Middle frontal gyrus (tissue), 1 donor: ENCODE measurements at regions not wholly inside any gene's neighbourhood (a gene's known extent, or its start where the extent isn't known, plus 50 kb on each side); places are given as distances from the start of the nearest gene placed in this dataset.

Source experiments
- DNase-seq: peaks from one replicate; pipeline ENCODE4 v3.0.0-alpha.2; 2015; ENCODE audit warnings: low spot score; ENCODE audit errors: extremely low spot score

DNA sequence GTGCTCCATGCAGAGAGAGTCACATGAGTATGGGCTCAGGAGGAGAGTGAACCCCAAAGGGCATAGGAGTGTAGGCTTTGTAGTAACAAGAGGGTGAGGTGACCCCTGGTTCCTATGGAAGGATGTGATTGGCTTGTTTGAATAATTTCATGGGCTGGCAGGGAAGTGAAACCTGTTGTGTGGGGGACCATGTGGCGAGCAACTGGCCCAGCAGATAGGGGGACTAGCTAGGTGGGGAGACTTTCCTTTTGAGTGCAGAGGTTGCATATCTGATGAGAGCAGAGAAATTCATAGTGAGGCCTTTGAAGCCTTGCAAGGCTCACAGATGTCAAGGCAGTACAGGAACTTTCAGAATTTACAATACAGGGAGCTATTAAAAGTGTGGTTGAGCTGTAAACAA, 247.9 kb upstream of the SLC35B3 start:
- no peak for DNase-seq

DNA sequence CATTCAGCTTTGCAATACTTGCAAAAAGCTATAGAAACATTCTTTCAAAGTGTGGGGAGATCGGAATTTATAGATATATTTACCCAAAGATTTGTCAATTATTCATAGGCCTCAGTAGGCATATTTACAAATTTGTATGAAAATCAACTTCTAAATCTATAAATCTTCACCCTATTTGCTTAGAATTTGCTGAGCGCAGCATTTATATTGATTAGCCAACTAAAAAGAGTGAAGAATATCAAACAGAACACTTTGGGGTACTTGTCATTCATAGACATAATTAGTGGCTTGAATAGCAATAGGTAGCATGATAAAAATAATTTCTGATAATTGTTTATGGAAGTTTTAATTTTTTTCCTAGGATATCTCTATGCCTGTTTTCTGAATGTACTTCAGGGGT, 244.5 kb upstream of the SLC35B3 start:
- no peak for DNase-seq

DNA sequence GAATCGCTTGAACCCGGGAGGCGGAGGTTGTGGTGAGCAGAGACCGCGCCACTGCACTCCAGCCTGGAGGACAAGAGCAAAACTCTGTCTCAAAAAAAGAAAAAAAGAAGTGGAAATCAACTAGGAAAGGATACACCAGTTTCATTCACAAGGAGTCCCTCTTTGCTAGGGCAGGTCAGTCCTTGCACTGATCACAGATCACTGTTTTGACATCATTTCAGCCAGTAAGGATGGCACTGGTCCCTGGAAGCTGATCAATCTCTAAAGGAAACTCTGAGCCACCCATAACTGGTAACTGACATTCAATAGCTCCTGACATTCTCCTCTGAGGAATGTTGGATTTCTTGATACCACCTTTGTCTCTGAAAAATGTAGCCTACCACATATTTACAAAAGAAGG, 243.1 kb upstream of the SLC35B3 start:
- no peak for DNase-seq

DNA sequence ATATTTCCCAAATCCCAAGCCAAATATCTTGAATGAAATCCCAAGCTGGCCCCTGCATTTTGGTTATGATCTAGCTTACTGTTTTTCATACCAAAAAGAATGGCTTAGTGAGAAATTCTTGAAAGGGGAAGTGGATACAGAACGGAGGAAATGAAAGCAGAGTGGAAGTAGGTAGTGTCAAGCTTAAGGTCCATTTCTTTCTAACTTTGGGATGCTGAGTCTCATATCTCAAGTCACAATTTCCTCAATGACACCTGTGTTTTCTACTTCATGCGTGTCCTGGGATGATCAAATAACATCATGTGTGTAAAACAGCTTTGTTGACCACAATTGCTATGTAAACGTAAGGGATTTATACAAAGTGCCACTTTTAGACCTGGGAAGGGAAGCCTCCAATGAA, 238.8 kb upstream of the SLC35B3 start:
- no peak for DNase-seq

DNA sequence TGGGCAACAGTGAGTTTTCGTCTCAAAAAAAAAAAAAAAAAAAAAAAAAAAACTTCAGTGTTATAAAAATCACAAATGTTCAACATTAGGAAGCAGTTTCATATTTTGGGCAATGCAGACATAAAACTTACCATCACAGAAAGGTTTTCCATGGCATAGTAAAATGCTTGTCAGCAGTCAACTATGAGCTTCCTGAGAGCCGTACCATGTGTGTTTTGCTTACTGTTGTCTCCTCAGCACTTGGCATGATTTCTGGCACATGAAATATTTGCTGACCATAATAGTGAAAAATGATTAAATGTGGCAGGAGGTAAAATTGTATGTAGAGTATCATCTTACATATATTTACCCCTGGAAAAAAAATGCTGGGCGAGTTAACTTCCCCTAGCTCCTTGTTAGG, 237.5 kb upstream of the SLC35B3 start:
- DNase-seq, result no peak

DNA sequence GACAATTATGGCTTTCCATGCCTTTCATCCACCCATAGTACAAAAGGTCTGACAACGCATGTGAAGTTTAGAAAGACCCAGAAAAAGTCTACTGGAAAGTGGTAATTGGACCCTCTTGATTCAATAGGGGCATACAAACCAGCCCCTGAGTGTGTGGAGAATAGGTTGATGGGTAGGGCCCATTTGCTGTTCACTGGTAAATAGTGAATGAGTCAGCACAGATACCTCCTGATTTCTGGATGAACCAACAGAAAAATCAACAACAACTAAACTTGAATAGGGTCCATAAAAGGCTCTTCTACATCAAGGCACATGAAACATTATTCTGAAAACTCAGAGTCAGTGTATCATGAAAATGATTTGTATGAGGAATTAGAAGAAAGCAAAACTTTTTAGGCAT, 235.4 kb upstream of the SLC35B3 start:
- no peak for DNase-seq

DNA sequence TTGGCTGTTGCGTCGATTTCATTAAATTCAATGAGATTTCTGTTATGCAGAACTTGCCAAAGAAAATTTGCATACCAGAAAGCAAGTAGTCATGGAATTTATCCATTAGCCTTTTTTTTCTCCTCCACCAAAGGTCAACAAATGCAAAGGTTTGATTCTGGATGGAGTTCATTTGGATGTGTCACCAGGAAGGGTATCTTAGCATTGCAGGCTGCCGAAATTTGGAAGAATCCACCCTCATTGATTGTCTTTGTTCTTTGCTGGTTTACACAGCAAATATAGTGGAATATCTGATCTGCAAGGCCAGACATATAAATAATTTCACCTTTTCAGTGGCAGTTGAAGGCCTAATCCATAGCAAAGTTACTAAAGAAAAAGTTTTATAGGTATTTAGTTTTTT, 229.4 kb upstream of the SLC35B3 start:
- no peak for DNase-seq

DNA sequence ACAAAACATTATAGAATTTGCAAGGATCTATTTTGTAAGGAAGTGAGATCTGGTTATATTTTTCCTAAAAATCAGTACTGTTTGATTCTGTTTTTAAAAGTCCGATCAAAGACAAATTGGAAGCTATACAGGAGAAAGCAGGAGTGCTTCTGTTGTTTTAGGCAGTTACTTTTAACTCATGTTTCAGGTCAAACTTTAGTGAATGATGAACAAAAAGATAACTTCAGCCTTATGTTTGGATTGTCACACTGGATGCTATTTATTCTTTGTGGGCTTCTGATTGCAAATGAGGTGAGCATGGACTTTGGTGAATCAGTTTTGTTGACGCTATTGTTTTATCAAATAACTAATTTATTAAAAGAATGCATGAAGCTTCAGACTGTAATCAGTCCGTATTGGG, 228.7 kb upstream of the SLC35B3 start:
- DNase-seq, result no peak

DNA sequence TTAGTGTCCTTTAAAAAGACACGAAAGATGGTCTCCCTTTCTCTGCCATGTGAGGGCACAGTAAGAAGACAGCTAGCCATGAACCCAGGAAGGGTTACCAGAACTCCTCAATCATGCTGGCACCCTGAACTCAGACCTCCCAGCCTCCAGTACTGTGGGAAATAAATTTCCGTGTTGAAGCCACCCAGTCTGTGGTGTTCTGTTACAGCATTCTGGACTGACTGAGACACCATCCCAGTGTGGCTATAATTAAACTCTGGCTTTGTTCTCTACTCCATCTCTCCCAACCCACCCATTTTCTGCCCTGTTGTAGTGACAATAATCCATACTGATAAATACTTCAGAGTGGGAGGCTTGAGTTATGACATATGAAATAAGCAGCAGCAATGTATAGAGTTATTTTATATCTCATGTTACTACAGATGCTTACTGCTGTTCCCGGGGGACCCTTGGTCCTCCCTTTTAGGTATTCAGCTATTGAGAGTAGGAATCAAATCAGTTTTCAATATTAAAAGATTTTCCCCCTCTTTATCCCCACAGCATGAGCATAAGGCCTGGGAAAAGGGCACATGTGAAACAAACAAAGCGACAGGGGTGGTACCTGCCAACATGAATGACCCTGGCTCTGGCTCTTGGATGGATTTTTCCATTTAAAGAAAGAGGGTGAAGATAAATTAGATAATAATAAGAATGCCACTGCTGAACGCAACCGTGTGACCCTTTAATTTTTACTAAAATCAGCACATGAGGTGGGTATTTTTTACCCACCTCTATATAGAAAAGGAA, 224.3 kb upstream of the SLC35B3 start:
- DNase-seq, result no peak

DNA sequence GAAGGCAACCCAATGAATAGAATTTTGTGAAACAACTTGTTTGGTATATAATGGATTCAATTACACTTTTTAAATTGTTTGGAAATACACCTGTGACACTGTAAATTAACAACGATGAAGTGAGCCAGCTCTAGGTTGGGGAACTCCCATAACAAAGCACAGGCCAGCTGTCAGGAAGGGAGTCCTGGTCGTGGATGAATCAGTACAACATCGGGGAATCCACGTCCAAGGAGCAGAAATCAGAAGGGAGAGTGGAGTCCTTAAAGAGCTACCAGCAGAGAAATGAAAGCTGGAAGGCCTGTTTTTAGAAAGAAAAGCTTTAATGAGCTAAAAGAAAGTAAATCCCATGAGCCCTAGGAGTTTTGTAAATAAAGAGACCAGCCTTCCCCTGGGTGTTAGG, 223.1 kb upstream of the SLC35B3 start:
- DNase-seq, result no peak

DNA sequence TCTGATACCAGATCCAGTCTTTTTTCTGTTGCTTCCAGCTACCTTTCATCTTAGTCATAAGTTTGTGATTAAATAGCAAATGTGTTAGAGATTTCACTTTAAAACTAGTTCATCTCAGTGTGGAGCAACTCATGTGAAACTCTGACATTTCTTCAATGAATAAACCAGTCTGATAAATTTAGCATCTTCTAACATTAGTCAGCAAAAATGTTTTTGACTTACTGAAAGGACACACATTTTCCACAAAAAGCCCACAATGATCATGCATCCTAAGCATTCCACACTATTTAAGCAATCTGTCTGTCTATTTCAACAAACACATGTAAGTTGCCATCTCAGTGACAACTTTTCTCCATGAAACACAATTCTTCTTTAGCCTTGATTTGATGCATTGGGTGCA, 222.2 kb upstream of the SLC35B3 start:
- DNase-seq, result no peak

DNA sequence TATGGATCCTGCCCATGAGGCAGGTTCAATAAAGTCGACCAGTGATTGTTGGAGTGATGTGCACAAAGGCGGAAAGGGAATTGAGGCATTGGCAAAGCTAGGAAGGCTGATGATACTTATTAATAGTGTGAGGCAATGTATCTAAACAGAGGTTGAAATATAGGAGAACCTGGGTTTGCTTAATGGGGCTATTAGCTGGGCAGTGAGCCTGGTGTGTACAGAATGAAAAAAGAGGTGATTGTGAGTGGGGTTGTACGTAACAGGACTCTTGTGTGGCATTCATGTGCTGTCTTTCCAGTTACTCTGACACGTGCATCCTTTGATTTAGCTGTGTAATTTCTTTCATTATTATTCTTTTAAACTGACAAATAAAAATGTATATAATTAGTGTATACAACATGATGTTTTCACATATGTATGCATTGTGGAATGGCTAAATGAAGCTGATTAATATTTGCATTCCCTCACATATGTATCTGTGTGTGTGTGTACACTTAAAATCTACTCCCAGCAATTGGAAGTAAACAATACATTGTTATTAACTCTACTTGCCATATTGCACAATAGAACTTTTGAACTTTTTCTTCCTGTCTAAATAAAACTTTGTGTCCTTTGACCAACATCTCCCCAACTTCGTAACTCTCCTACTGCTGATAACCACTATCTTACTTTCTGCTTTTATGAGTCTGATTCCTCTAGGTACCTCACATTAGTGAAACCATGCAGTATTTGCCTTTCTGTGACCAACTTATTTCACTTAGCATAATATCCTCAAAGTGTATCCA, 220.5 kb upstream of the SLC35B3 start:
- no peak for DNase-seq

DNA sequence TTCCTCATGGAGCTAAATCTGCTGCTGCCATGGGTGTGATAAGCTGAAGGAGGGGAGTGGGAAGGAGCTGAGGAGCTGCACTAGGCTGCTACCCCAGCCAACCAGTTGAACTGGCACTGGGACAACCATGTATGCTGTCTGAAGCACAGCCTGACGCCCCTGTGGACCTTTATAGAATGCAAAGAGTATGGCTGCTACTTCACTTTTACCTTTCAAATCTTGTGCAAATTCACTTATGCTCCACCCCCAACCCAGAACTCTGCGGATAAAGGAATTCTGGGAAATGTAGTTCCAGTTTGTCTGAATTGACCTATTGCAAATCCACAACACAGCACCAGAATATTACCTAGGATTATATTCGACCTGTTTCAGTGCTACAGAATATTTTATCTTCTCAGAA, 217.4 kb upstream of the SLC35B3 start:
- no peak for DNase-seq

DNA sequence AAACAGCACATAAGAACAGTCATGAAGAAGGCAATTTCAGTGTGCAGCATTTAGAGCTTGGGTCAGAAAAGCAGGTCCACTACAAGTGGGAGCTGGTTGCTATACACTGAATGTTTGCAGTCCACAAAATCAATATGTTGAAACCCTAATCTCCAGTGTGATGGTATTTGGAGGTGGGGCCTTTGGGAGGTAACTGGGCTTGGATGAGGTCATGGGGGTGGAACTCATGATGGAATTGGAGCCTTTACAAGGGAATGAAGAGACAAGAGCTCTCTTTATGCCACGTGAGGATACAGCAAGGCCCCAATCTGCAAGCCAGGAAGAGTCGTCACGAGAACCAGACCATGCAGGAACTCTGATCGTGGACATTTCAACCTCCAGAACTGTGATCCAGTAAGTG, 216.7 kb upstream of the SLC35B3 start:
- DNase-seq, result no peak

DNA sequence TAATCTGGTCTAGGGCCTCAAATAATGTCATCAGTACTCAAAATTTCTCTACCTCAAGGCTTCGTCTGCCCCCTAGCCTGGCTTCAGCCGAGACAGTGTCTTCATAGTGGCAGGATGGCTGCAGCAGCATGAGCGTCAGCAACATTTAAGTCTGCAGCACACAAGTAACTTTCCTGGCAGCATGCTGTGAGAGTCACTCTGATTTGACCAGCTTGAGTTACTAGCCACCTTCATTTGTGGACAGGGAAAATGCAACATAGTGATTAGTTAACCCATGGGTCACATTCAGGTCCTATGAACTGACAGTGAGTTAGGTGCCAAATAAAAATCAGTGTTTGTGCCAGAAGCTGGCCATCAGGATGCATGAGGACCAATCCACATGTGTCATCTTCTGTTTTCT, 209.9 kb upstream of the SLC35B3 start:
- DNase-seq, result no peak

DNA sequence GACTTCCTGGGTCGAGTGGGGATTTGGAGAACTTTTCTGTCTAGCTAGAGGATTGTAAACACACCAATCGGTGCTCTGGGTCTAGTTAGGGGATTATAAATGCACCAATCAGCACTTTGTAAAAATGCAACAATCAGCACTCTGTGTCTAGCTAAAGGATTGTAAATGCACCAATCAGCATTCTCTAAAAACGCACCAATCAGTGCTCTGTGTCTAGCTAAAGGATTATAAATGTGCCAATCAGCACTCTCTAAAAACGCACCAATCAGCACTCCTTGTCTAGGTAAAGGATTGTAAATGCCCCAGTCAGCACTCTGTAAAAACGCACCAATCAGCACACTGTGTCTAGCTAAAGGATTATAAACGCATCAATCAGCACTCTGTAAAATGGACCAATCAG, 209.0 kb upstream of the SLC35B3 start:
- no peak for DNase-seq

DNA sequence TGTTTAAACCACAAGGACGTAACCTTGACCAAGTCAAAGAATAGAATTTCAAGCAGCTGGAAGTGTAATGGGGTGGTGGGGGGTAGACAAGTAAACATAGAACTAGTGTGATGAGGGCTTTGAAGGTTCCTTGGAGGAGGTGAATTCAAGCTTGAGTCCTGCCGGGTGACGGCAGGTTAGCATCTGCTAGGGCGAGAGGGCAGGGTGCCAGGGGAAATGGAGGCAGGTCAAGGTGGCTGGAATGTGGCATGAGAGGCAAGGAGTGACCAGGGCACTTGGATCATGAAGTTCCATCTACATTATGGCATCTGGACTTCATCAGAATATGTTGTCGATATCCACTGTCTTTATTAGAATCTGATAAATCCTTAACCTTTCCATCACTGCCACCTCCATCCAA, 207.5 kb upstream of the SLC35B3 start:
- DNase-seq, result no peak

DNA sequence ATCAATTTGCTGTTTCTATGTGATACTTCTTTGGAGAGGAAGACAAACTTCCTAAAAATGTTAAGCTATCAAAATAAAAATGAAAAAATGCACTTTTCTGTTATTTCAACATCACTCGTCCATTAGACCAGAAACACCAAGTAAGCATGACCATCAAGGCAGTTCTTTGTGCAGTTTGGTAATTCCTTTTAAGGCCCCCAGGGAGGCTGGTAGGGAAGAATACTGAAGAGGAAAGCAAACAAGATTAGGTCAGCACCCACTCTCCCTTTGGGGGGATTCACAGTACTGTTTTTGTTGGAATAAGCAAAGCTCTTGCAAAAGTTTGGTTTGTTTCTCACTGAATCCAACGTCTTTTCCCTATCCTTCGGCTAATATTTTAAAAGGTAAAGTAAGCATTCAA, 206.8 kb upstream of the SLC35B3 start:
- DNase-seq, result no peak

DNA sequence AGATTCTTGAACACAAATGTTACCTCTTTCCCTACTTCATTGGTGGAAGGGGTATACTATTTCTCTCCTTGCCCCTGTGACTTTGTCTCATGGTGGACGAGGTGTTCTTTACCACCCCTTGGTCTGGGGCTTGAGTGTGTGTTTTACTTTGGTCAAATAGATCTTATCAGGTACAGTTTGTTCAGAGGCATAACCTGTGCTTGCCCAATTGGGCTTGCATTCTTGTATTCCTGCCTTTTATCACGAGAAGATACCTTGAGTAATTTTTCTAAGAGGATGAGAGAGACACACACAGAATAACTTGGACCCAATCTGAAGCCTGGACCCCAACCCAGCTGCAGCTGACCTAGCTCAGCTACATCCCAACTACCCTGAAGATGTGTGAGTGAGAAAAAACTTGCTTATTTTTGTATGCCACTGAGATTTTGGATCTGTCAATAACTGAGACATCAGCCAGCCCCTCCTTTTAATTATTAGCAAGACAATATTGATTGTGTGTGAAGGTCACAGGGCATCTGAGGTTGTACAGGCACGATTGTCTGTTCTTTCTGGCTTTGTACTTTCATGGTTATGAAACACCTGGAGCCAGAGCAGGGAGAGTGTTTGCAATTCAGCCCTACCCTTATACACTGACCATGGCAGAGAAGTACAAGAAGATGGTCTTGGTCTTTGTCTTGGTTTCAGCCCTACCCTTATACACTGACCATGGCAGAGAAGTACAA, 204.7 kb upstream of the SLC35B3 start:
- DNase-seq, result no peak

DNA sequence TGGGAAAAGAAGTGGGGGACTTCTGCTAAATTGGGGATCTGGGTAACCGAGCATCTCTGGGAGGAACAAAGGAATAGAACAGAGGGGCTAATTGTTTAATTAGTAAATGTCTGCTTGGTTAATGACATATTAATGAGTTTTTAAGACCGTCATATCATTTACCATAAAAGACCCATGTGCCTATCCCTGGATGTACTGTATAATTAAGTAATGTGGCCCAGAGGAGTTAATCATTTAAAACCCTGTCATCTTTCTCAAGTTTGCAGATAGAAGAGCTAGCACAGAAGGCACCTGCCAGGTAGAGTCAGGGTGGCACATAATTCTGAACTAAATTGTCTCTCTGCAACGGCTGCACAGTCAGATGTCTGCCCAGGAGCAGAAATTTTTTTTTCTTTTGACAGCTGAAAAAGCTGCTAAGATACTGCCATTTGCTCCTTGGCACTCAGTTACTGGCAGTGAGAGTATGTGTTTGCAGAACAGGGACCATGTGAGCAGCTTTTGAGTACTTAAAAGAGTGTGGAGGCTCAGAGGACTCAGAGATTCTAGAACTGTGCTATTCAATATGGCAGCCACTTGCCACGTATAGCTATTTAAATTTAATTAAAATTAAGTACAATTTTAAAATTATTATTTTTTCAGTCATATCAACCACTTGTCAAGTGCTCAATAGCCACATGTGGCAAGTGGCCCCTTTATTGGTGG, 202.7 kb upstream of the SLC35B3 start:
- no peak for DNase-seq

DNA sequence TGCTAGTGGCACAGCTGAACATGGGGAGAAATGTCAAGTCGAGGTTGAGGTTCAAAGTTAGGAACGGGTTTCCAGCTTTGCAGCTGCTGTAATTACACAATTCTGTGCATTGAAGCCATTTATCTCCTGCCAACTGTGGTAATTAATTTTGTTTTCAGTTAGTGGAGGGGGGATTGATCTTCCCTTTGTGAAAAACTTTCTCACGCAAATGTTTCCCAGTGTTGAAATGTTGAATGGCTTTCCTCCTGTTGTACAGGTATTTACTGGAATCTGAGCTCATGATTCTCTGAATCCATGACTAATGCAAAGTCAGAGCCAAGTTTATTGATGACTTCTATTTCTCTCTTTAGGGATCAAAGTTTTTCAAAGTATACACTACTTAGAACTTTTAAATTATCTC, 198.4 kb upstream of the SLC35B3 start:
- no peak for DNase-seq

DNA sequence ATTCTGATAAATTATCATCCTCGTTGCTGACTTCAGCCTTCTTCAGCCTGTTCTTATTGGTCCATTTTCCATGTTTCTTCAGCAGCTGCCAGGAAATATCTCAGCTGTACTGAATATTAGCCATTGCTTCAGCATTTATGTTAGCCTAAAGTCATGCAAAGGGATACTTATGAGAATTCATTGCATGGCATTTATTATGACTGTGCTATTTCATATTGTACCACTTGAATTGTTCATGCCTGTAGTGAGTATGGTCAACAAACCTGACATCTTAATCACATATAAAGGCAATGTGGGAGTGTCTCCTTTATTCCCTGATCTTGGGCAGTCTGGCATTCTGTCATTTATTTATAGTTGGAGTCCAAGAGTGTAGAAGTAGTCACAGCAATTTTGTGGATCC, 193.4 kb upstream of the SLC35B3 start:
- DNase-seq, result no peak
